Osteocyte (in vitro differentiated cells): ENCODE measurements at regions not wholly inside any gene's neighbourhood (a gene's known extent, or its start where the extent isn't known, plus 50 kb on each side); places are given as distances from the start of the nearest gene placed in this dataset.
"Not testable (repeated sequence)": the region's sequence is repeated elsewhere in the genome, so short reads cannot be mapped to it uniquely, and the experiment has no call there.

ENCODE experiments used
- DNase-seq: peaks from one replicate; pipeline ENCODE4 v3.0.0; 2021; ENCODE audit warnings: mixed read lengths; ENCODE audit not compliant: unreplicated experiment; ENCODE audit errors: extremely low spot score
- H3K27ac Mint-ChIP-seq: one replicate; pipeline ENCODE4 v1.8.0; 2021; ENCODE audit warnings: mild to moderate bottlenecking, mixed read lengths; ENCODE audit not compliant: unreplicated experiment
- H3K27me3 Mint-ChIP-seq: one replicate; pipeline ENCODE4 v1.8.0; 2021; ENCODE audit warnings: mixed read lengths; ENCODE audit not compliant: unreplicated experiment
- H3K36me3 Mint-ChIP-seq: one replicate; pipeline ENCODE4 v1.8.0; 2021; ENCODE audit warnings: mixed read lengths; ENCODE audit not compliant: unreplicated experiment
- H3K4me1 Mint-ChIP-seq: one replicate; pipeline ENCODE4 v1.8.0; 2021; ENCODE audit warnings: mixed read lengths; ENCODE audit not compliant: unreplicated experiment
- H3K4me3 Mint-ChIP-seq: one replicate; pipeline ENCODE4 v1.8.0; 2021; ENCODE audit warnings: mild to moderate bottlenecking, moderate library complexity, mixed read lengths; ENCODE audit not compliant: unreplicated experiment
- H3K9me3 Mint-ChIP-seq: one replicate; pipeline ENCODE4 v1.8.0; 2021; ENCODE audit warnings: mixed read lengths; ENCODE audit not compliant: unreplicated experiment
- TF ChIP-seq, protein P1 (sequence below): fragments of 200-600 bp; sonication (generic); IDR thresholded peaks from 2 replicates; pipeline ENCODE4 v1.5.0; 2021; ENCODE audit warnings: antibody characterized with exemption, mild to moderate bottlenecking, moderate library complexity

DNA sequence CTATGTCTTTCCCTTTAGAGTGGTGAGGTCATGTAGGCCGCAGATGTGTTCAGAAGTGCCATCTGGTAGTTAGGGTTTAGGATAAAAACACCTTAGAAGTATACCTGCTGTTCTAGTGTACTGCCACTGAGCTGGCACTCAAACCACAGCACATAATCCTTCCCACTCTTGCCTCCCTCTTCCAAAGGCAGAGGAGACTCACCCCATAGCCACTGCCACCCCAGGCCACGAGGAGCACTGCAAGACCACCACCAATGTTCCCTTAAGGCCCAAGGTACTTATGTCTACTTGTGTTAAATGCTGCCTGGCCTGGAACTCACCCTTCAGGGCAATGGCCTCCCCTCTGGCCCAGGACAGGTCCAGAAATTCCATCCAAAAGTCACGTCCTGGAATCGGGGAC is 379.5 kb upstream of the EDIL3 start:
- TF ChIP-seq, protein P1, sequence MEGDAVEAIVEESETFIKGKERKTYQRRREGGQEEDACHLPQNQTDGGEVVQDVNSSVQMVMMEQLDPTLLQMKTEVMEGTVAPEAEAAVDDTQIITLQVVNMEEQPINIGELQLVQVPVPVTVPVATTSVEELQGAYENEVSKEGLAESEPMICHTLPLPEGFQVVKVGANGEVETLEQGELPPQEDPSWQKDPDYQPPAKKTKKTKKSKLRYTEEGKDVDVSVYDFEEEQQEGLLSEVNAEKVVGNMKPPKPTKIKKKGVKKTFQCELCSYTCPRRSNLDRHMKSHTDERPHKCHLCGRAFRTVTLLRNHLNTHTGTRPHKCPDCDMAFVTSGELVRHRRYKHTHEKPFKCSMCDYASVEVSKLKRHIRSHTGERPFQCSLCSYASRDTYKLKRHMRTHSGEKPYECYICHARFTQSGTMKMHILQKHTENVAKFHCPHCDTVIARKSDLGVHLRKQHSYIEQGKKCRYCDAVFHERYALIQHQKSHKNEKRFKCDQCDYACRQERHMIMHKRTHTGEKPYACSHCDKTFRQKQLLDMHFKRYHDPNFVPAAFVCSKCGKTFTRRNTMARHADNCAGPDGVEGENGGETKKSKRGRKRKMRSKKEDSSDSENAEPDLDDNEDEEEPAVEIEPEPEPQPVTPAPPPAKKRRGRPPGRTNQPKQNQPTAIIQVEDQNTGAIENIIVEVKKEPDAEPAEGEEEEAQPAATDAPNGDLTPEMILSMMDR, result no peak
- Mint-ChIP-seq H3K4me1 (peaks cover 2% of the 10 kb centered on the region), H3K36me3 (no peaks in the 10 kb centered on the region), H3K27ac (no peak overlapping the region), H3K9me3 (no peaks in the 10 kb centered on the region), H3K4me3 (no peak overlapping the region), H3K27me3 (peaks cover 3% of the 10 kb centered on the region)
- DNase-seq, result no peak

DNA sequence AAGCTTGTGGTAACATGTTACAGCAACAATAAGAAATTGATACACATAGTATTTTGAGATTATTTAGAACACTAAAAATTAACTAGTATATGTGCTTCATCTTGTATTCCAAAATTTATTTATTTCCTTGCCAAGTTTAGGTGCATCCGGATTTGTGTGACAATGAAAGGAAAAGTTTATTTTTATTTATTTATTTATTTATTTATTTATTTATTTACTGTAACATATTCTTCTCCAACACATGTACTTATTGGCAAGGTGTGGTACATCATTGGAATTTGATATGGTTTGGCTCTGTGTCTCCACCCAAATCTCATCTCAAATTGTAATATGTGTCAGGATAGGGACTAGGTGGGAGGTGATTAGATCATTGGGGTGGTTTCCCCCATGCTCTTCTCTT is 373.3 kb upstream of the EDIL3 start:
- H3K27me3 Mint-ChIP-seq, result peaks cover 3% of the 10 kb centered on the region
- H3K4me3 Mint-ChIP-seq, result no peak overlapping the region
- no peaks in the 10 kb centered on the region for H3K4me1 Mint-ChIP-seq
- H3K27ac Mint-ChIP-seq, result no peak overlapping the region
- no peak for DNase-seq
- TF ChIP-seq, protein P1, result no peak
- no peaks in the 10 kb centered on the region for H3K36me3 Mint-ChIP-seq
- no peaks in the 10 kb centered on the region for H3K9me3 Mint-ChIP-seq

DNA sequence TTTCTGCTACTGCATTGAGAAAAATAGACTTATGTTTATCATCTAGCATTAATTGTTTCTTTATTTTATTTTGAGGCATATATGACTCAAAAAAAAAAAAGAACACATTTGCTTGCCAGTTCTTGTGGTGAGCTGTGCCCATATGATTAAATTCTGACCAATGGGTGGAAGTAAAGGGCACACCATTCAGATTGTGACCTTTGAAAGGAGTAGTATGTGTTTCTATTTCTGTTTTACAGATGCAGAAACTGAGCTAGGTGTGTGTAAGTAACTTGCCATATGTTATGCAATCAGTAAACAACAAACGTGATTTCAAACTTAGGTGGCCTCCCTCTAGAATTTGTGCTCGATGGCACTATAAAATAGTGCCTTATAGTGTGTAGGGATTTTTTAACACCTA is 368.1 kb upstream of the EDIL3 start:
- no peaks in the 10 kb centered on the region for H3K36me3 Mint-ChIP-seq
- H3K9me3 Mint-ChIP-seq, result no peaks in the 10 kb centered on the region
- H3K4me3 Mint-ChIP-seq, result no peak overlapping the region
- TF ChIP-seq, protein P1, result no peak
- DNase-seq, result no peak
- no peaks in the 10 kb centered on the region for H3K27me3 Mint-ChIP-seq
- H3K27ac Mint-ChIP-seq, result no peak overlapping the region
- peaks cover 2% of the 10 kb centered on the region for H3K4me1 Mint-ChIP-seq

DNA sequence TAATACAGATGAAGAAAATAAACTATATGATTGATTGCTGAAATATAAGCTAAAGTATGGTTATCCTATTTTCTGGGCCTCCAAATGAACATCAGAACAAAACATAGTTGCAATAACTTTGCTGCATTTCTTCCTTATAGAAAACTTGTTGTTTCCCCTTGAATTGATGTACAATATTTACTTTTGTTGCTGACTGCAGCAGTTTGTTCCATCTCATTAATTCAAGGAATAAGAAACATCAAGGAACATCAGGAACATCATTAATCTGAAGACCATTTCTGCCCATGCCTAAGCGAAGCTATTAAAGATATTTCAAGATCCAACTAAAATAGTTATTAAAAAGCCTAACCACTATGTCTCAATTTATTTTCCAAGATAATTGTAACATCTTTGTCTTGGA is 363.6 kb upstream of the EDIL3 start:
- no peaks in the 10 kb centered on the region for H3K27me3 Mint-ChIP-seq
- H3K36me3 Mint-ChIP-seq, result peaks cover 2% of the 10 kb centered on the region
- TF ChIP-seq, protein P1, result no peak
- peaks cover 2% of the 10 kb centered on the region for H3K4me1 Mint-ChIP-seq
- no peak overlapping the region for H3K4me3 Mint-ChIP-seq
- H3K27ac Mint-ChIP-seq, result no peak overlapping the region
- H3K9me3 Mint-ChIP-seq, result peaks cover 17% of the 10 kb centered on the region
- DNase-seq, result no peak

DNA sequence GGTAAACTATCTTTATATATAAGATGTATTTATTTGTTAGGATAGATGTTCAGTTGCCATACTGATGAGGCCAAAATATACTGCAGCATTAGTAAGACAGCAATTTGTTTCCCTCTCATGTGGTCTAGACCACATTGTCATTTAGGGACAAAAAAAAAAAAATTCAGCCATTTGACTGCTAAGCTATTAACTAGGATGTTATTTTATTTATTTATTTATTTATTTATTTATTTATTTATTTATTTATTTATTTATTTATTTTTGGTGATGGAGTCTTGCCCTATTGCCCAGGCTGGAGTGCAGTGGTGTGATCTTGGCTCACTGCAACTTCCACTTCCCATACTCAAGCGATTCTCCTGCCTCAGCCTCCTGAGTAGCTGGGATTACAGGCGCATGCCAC is 361.6 kb upstream of the EDIL3 start:
- H3K36me3 Mint-ChIP-seq, DNase-seq, H3K4me1 Mint-ChIP-seq, H3K27me3 Mint-ChIP-seq, H3K27ac Mint-ChIP-seq, H3K4me3 Mint-ChIP-seq: not testable (repeated sequence)
- peaks cover 26% of the 10 kb centered on the region for H3K9me3 Mint-ChIP-seq

DNA sequence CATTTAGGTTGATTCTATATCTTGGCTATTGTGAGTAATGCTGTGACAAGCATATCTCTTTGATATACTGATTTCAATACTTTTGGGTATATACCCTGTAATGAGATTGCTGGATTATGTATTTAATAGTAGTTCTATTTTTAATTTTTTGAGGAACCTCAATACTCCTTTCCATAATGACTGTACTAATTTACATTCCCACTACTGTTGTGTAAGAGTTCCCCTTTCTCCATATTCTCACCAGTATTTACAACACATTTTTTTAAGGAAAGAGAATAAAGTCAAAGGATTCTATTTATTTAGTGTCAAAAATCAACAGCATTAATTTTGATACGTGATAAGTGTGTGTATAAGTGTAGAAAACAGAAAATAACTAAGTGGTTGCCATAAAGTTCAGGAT is 356.4 kb upstream of the EDIL3 start:
- TF ChIP-seq, protein P1, result no peak
- Mint-ChIP-seq H3K4me1 (no peaks in the 10 kb centered on the region), H3K36me3 (peaks cover 2% of the 10 kb centered on the region), H3K27ac (no peak overlapping the region), H3K27me3 (no peaks in the 10 kb centered on the region), H3K9me3 (peaks cover 30% of the 10 kb centered on the region), H3K4me3 (no peak overlapping the region)
- no peak for DNase-seq
